ENCODE measurements at regions not wholly inside any gene's neighbourhood (a gene's known extent, or its start where the extent isn't known, plus 50 kb on each side); places are given as distances from the start of the nearest gene placed in this dataset.

- TF ChIP-seq TSC22D4 (tag; IDR thresholded peaks at IDR 0.05) (no peak), MIER1 (IDR thresholded peaks at IDR 0.05; ENCODE audit: low read depth) (0 out of 2 replicates have a peak, but pooled peaks have one; percentile 39), USF2 (CRISPR knock-in tag; IDR thresholded peaks at IDR 0.05) (no peak), HDAC1 (IDR thresholded peaks at IDR 0.05) (peak; percentile 41 to 72; a peak in 3 of 4 replicates), ELF1 (tag; IDR thresholded peaks at IDR 0.05) (0 out of 2 replicates have a peak, but pooled peaks have one; percentile 15), HNRNPUL1 (IDR thresholded peaks at IDR 0.05; ENCODE audit: low read length) (no peak), SAP30 (IDR thresholded peaks at IDR 0.05; ENCODE audit: borderline replicate concordance, insufficient read depth, low read depth, low read length, poor library complexity, severe bottlenecking) (no peak), KLF1 (tag; IDR thresholded peaks at IDR 0.05) (no peak), ZNF696 (CRISPR knock-in tag; conservative IDR thresholded peaks at IDR 0.05) (no peak), BMI1 (IDR thresholded peaks at IDR 0.05; ENCODE audit: low read length) (no peak), KLF10 (CRISPR knock-in tag; IDR thresholded peaks at IDR 0.05) (no peak), SRSF9 (IDR thresholded peaks at IDR 0.05; ENCODE audit: borderline replicate concordance, low read depth, low read length) (no peak), ILF3 (IDR thresholded peaks at IDR 0.05; ENCODE audit: borderline replicate concordance) (no peak), AFF4 (CRISPR knock-in tag; IDR thresholded peaks at IDR 0.05) (no peak), AFF1 (IDR thresholded peaks at IDR 0.05; ENCODE audit: low read depth in 1 of 2, partially characterized antibody in 2 of 2) (peak in 1 of 2 experiments; percentile 37), ADNP (tag; IDR thresholded peaks at IDR 0.05) (no peak), NCOR1 (IDR thresholded peaks at IDR 0.05) (peak; percentile 92)
- TF ChIP-seq, protein P1, sequence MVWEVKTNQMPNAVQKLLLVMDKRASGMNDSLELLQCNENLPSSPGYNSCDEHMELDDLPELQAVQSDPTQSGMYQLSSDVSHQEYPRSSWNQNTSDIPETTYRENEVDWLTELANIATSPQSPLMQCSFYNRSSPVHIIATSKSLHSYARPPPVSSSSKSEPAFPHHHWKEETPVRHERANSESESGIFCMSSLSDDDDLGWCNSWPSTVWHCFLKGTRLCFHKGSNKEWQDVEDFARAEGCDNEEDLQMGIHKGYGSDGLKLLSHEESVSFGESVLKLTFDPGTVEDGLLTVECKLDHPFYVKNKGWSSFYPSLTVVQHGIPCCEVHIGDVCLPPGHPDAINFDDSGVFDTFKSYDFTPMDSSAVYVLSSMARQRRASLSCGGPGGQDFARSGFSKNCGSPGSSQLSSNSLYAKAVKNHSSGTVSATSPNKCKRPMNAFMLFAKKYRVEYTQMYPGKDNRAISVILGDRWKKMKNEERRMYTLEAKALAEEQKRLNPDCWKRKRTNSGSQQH (CRISPR knock-in tag; IDR thresholded peaks at IDR 0.05) = 0 out of 2 replicates have a peak, but pooled peaks have one; percentile 44
Observed at GRCh38 chr15:81945014-81945615, 100.7 kb downstream of the MEX3B start (continued).
